Tibial nerve (tissue), 4 donors: ENCODE measurements at regions not wholly inside any gene's neighbourhood (a gene's known extent, or its start where the extent isn't known, plus 50 kb on each side); places are given as distances from the start of the nearest gene placed in this dataset.

ENCODE experiments used
- DNase-seq, 2 donors: peaks; one replicate each; pipeline ENCODE4 v3.0.0-alpha.2; 2019; ENCODE audit warnings: low spot score in 2 of 2
- H3K27ac ChIP-seq, 4 donors: fragments of 200-600 bp; sonication (generic) in 3 of 4; one replicate each; pipeline ENCODE4 v1.5.1; 2017 to 2019; ENCODE audit warnings: mild to moderate bottlenecking in 1 of 4
- H3K27me3 ChIP-seq, 2 donors: fragments of 200-600 bp; sonication (generic) in 1 of 2; one replicate each; pipeline versions ENCODE4 v1.5.1 to v1.6.0; 2017 to 2019
- H3K36me3 ChIP-seq, 3 donors: fragments of 200-600 bp; sonication (generic); one replicate each; pipeline ENCODE4 v1.5.1; 2018 to 2019
- H3K4me1 ChIP-seq, 4 donors: fragments of 200-600 bp; sonication (generic) in 3 of 4; one replicate each; pipeline ENCODE4 v1.5.1; 2017 to 2019
- H3K4me3 ChIP-seq, 4 donors: fragments of 200-600 bp; sonication (generic) in 3 of 4; one replicate each; pipeline ENCODE4 v1.5.1; 2017 to 2019; ENCODE audit warnings: mild to moderate bottlenecking in 1 of 4, moderate library complexity in 1 of 4
- H3K9me3 ChIP-seq, 4 donors: fragments of 200-600 bp; sonication (generic) in 3 of 4; one replicate each; pipeline ENCODE4 v1.5.1; 2017 to 2019
- EP300 ChIP-seq, 2 donors: sonication (generic); formaldehyde crosslinking; IDR thresholded peaks; one replicate each; pipeline ENCODE4 v1.6.1; 2017; ENCODE audit warnings: antibody characterized with exemption in 2 of 2, mild to moderate bottlenecking in 1 of 2
- POLR2A ChIP-seq, 2 donors: fragments of 450-650 bp; IDR thresholded peaks; one replicate each; pipeline ENCODE4 v1.6.1; 2017; ENCODE audit warnings: antibody characterized with exemption in 2 of 2, mild to moderate bottlenecking in 2 of 2, moderate library complexity in 2 of 2
- WGBS, 2 donors: methylation state at CpG; one replicate each; pipeline ENCODE4 v1.1.5; 2018; 5-methylcytosine and 5-hydroxymethylcytosine counted together
- TF ChIP-seq, protein P1 (sequence below), 5 experiments: fragments of 200-600 bp in 3 of 5; fragments of 450-650 bp in 2 of 5; sonication (generic) in 3 of 5; IDR thresholded peaks; one replicate each; pipeline ENCODE4 v1.5.1; 2016 to 2019; ENCODE audit warnings: antibody characterized with exemption in 5 of 5, mild to moderate bottlenecking in 3 of 5, moderate library complexity in 2 of 5

DNA sequence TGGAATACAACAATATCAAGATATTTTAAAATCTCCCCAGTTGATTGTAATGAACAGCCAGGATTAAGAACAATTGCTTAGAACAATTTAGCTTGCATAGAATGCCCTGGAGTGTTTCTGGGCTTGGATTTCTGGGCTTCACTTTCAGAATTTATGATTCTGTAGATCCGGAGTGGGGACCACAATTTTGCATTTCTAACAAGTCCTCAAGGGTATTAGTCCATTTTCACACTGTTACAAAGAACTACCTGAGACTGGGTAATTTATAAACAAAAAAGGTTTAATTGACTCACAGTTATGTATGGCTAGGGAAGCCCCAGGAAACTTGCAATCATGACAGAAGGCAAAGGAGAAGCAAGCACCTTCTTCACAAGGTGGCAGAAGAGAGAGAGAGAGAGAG lies 54.3 kb upstream of the MYRIP start:
- H3K9me3 ChIP-seq, result no peaks in the 10 kb centered on the region
- no peak overlapping the region for H3K4me3 ChIP-seq
- no peaks in the 10 kb centered on the region for H3K27me3 ChIP-seq
- TF ChIP-seq, protein P1, sequence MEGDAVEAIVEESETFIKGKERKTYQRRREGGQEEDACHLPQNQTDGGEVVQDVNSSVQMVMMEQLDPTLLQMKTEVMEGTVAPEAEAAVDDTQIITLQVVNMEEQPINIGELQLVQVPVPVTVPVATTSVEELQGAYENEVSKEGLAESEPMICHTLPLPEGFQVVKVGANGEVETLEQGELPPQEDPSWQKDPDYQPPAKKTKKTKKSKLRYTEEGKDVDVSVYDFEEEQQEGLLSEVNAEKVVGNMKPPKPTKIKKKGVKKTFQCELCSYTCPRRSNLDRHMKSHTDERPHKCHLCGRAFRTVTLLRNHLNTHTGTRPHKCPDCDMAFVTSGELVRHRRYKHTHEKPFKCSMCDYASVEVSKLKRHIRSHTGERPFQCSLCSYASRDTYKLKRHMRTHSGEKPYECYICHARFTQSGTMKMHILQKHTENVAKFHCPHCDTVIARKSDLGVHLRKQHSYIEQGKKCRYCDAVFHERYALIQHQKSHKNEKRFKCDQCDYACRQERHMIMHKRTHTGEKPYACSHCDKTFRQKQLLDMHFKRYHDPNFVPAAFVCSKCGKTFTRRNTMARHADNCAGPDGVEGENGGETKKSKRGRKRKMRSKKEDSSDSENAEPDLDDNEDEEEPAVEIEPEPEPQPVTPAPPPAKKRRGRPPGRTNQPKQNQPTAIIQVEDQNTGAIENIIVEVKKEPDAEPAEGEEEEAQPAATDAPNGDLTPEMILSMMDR (IDR thresholded peaks at IDR 0.05), result no peak
- TF ChIP-seq POLR2A (IDR thresholded peaks at IDR 0.05) (no peak), EP300 (IDR thresholded peaks at IDR 0.05) (no peak)
- no peaks in the 10 kb centered on the region for H3K36me3 ChIP-seq
- no peak overlapping the region for H3K27ac ChIP-seq
- 58 to 63% methylated on average over 1 of the region's 1 CpG for WGBS, 2 donors
- H3K4me1 ChIP-seq, result no peaks in the 10 kb centered on the region
- DNase-seq, result no peak

DNA sequence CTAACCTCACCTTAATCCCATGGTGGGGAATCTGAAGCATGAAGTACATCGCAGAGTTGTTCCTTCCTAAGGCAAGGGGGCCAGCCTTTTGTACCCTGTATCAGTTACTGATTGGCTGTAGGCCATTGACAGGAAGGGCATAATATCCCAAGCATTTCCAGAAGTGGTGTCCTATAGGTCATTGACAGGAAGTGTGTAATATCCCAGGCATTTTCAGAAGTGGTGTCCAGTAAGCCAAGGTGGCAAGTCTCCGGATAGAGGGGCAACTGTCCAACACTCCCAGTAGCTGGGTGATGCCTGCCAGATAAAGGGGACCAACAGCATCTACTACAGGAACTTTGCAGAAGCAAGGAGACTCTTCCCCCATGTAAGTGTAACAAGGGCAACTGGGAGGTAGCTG lies 52.1 kb upstream of the MYRIP start:
- Histone ChIP-seq H3K4me1 (no peaks in the 10 kb centered on the region), H3K9me3 (no peaks in the 10 kb centered on the region), H3K36me3 (no peaks in the 10 kb centered on the region), H3K4me3 (no peak overlapping the region), H3K27me3 (no peaks in the 10 kb centered on the region), H3K27ac (no peak overlapping the region)
- 75 to 84% methylated on average over 2 of the region's 2 CpGs for WGBS, 2 donors
- TF ChIP-seq, protein P1 (IDR thresholded peaks at IDR 0.05), result no peak
- TF ChIP-seq EP300 (IDR thresholded peaks at IDR 0.05), result no peak
- TF ChIP-seq POLR2A (IDR thresholded peaks at IDR 0.05), result no peak
- no peak for DNase-seq
